ENCODE measurements at regions not wholly inside any gene's neighbourhood (a gene's known extent, or its start where the extent isn't known, plus 50 kb on each side); places are given as distances from the start of the nearest gene placed in this dataset.

DNA sequence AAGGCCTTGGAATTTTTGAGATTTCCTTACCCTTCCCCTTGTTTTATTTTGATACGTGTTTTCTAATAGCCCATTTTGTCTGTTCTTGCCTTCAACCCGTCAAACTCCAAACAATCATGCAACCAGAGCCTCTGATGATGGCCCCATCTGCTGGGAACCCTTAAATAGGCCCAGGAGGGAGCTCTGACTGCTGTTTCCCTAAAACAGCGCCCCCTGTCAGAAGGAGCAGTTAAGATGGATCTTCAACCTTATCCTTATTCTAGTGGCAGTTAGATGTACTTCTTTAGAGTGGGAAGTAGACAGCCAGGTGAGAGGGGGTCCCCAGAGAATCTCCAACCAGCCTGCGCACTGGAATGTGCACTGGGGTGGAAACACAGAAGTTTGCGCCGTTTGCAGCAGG, 1031.0 kb upstream of the PCDH9 start:
- DNase-seq: no peak
- Mint-ChIP-seq H3K36me3 (ENCODE audit: low read depth) (no peaks in the 10 kb centered on the region), H3K27me3 (ENCODE audit: insufficient read depth) (no peaks in the 10 kb centered on the region), H3K4me3 (no peak overlapping the region), H3K27ac (no peak overlapping the region), H3K4me1 (ENCODE audit: low read depth) (no peaks in the 10 kb centered on the region), H3K9me3 (peaks cover 42% of the 10 kb centered on the region)
- no peak; the same call in 1 of the 2 replicates for TF ChIP-seq CTCF (IDR thresholded peaks at IDR 0.05)

DNA sequence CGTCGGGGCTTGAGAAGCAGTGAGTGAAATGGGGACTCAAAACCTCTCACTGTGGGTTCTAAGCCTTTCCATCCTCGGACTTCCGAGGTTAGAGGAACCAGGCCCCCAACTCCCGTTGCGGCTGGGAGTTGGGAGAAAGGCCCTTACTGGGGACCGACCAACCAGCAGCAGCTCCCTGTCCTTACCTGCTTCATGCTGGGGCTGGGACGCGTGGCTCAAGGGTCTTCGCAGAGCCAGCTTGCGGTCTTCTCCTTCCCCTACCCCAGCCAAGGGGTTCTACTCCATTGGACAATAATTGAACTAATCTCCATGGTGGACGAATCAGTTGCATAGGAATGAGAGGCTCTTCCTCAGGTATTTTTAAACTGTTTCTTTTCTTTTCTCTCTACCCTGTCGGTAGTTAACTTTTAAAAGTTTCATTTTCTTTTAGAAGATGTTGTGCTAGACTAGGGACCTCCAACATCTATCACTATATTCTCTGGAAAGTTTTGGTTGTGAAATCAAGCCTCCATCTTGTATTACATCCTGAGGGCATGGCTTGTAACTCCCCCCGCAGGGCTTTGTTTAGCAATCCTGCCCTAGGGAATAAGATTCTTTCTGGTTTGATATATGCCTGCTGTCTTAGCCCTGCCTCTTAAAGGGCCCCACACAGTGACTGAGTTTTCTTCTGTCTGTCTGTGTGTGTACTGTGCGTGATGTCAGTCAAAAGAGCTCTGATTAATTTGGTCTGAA, 1027.1 kb upstream of the PCDH9 start:
- H3K9me3 Mint-ChIP-seq: peaks cover 42% of the 10 kb centered on the region
- no peak for DNase-seq
- no peaks in the 10 kb centered on the region for H3K4me1 Mint-ChIP-seq (ENCODE audit: low read depth)

GRCh38 chr13:68254151-68254550, 1024.0 kb upstream of the PCDH9 start:
- H3K36me3 Mint-ChIP-seq (ENCODE audit: low read depth): peaks cover 5% of the 10 kb centered on the region; the same call in 1 of the 2 replicates
- no peak overlapping the region for H3K4me3 Mint-ChIP-seq
- TF ChIP-seq CTCF (IDR thresholded peaks at IDR 0.05): no peak
- no peak overlapping the region for H3K27ac Mint-ChIP-seq
- no peaks in the 10 kb centered on the region for H3K4me1 Mint-ChIP-seq (ENCODE audit: low read depth)
- peaks cover 30% of the 10 kb centered on the region for H3K9me3 Mint-ChIP-seq
- DNase-seq: no peak
- H3K27me3 Mint-ChIP-seq (ENCODE audit: insufficient read depth): no peaks in the 10 kb centered on the region

More for the DNA sequence above, 1027.1 kb upstream of the PCDH9 start:
- Mint-ChIP-seq H3K4me3 (no peak overlapping the region), H3K27me3 (ENCODE audit: insufficient read depth) (no peaks in the 10 kb centered on the region), H3K36me3 (ENCODE audit: low read depth) (peaks cover 5% of the 10 kb centered on the region; the same call in 1 of the 2 replicates), H3K27ac (no peak overlapping the region)
- no peak for TF ChIP-seq CTCF (IDR thresholded peaks at IDR 0.05)

DNA sequence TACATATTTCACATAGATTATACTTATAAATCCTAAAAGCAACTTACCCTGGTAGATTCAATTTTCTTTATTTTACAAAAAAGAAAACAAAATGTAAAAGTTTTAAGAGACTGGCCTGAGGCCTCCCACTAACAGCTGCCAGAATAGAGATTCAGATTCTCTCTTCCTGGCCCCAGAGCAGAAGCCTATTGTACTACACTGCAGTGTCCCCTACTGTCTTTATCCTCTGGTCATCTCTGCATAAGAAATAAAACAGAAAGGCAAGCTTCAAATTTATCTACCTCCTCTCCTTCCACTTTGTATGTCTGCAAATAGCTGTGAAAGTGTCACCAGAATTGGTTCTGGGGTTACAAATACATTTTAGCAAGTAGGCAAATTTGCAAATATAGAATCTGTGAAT, 1004.1 kb upstream of the PCDH9 start:
- no peaks in the 10 kb centered on the region for H3K36me3 Mint-ChIP-seq (ENCODE audit: low read depth)
- no peak overlapping the region for H3K4me3 Mint-ChIP-seq
- no peaks in the 10 kb centered on the region for H3K4me1 Mint-ChIP-seq (ENCODE audit: low read depth)
- no peak for TF ChIP-seq CTCF (IDR thresholded peaks at IDR 0.05)
- H3K27ac Mint-ChIP-seq: no peak overlapping the region
- H3K27me3 Mint-ChIP-seq (ENCODE audit: insufficient read depth): no peaks in the 10 kb centered on the region; the same call in 1 of the 2 replicates
- peaks cover 18% of the 10 kb centered on the region for H3K9me3 Mint-ChIP-seq
- DNase-seq: no peak

DNA sequence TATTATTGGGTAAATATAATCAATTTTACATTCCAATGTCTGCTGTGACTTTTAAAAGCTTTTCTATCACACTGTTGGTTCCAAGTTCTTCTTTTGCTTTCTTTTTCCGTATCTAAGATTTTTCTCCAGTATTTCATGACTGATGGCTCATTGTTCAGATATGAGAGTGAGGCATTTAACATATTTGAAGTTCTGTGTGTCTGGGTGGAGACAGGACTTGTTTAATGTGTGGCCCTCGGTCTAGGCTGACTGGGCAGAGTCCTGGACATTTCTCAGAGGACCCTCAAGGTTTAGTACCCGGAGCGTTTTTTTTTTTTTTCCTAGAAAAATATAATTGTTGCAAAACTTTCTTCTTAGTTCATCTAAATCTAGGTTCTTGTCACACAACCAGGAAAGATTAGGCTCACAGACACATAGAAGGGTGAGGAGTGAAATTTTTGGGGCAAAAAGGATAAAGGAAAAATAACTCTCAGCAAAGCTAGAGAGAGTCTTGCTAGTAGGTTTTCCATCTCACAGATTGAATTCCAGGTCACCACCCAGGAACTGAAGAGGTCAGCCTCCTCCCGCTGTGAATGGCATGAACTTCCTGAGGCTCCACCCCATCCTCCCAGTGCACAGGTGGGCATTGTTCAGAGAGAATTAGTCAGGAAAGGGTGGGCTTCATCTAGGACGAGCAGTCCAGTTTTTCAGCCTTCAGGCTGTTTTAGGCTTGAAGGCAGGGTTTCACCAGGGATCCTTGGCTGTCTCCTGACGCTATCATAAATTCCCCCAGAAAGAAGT, 1002.4 kb upstream of the PCDH9 start:
- Mint-ChIP-seq H3K36me3 (ENCODE audit: low read depth) (no peaks in the 10 kb centered on the region), H3K4me3 (no peak overlapping the region), H3K27me3 (ENCODE audit: insufficient read depth) (no peaks in the 10 kb centered on the region; the same call in 1 of the 2 replicates), H3K9me3 (peaks cover 21% of the 10 kb centered on the region), H3K4me1 (ENCODE audit: low read depth) (no peaks in the 10 kb centered on the region), H3K27ac (no peak overlapping the region)
- no peak for TF ChIP-seq CTCF (IDR thresholded peaks at IDR 0.05)
- no peak for DNase-seq
